OCI-M1 (cell line): ENCODE measurements at regions not wholly inside any gene's neighbourhood (a gene's known extent, or its start where the extent isn't known, plus 50 kb on each side); places are given as distances from the start of the nearest gene placed in this dataset.
"Not testable (repeated sequence)": the region's sequence is repeated elsewhere in the genome, so short reads cannot be mapped to it uniquely, and the experiment has no call there.

Experiments used
- DNase-seq: peaks from one replicate; lab custom pipeline; 2025; lab: John Stamatoyannopoulos, UW

DNA sequence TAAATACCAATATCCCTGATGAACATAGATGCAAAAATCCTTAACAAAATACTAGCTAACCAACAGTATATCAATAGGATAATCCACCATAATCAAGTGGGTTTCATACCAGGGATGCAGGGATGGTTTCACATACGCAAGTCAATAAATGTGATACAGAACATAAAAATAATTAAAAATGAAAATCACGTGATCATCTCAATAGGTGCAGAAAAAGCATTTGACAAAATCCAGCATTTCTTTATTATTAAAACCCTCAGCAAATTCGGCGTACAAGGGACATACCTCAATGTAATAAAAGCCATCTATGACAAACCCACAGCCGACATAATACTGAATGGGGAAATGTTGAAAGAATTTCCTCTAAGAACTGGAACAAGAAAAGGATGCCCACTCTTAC, 793.5 kb downstream of the NR4A2 start:
- not testable (repeated sequence) for DNase-seq

DNA sequence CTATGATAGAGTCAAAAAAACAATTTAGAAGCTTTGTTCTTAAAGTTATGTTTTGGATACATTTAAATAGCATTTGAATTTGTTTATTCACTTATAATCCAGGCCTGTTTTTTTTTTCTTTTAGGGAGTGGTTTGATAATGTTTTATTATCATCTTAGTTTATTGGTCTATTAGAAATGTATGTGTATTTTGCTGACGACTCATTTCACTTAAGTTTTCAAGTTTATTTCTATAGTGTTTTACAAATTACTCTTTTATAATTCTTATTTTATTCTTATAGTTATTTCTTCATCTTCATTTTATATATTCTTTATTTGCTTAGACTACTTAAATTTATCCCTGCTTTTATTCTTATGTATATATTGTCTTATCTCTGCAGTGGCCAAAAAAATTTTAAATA, 804.5 kb downstream of the NR4A2 start:
- no peak for DNase-seq

DNA sequence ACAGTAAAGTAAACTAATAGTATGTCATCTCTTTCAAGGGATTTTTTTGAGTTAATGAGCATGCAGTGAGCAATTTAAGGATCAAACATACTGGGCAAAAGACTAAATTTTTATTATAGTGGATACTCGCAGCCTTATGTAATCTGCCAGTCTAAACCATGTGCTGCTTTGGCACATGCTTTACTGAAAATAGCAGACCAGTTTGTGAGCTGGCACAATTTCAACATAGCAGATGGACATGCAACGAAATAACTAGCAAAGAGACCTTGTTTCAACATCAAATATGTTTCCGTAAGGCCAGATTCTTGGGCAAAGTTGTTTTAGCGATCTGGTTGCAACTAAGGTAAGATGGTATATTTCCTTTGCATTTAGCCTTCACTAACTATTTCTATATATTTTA, 807.3 kb downstream of the NR4A2 start:
- DNase-seq = no peak

DNA sequence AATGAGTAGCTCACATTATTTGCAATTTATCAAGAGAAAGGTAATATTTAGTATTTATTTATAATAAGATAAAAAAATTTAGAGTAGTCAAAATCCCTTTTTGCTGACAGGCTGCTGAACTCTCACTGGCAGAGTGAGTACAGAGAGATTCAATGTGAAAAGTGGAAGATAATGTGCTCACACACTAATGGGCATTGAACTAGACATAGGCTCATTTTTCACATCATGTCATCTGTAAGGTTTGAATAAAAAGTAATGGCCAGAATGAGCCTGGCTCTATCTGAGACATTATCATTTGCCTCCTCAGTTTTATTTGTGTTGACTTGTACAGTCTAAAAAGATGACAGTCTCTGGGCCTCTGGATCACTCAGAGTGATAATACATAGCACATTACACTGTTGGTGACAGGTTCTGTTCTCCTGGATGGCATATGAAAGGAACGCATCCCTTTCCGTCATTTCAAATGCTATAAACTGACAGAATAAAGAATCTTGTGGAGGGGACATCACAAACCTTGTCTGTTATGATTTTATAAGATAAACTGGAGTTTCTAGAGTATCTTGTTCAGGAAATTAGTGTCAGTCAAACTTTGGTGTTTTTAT, 812.9 kb downstream of the NR4A2 start:
- DNase-seq = no peak

DNA sequence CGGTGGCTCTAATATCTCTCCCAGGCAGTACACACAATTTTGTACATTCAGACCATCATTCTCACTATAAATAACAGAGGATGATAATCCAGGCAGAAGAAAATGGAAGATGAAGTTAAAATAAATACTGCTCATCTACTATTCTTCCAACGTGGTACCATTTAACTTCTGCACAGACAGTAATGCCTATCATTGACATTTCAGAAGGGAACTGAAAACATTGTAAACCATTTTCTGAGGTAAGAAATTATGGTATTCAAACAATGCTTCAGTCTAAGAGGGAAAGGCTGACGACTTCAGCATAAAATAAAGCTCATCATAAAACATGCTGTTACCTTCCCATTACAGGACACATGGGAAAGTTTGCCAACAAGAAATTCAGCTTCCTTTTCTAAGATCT, 814.4 kb downstream of the NR4A2 start:
- DNase-seq = no peak

DNA sequence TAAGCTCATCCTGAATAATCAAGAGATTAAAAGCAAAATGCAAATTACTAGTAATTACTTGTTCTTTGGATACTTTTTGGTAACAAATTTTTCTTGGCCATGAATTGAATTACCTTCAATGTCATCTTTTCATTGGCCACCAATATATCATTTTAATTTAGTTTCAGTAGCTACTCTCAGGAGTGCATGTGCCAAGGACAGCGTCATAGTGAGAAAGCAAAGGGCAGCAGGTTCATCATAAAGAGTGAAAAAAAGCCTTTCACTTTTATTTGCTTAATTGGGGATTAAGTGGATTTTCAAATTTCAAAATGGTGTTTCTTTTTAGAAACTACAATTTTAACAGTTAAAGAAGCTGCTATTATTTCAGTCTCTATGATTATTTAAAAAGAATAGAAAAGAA, 815.2 kb downstream of the NR4A2 start:
- DNase-seq = no peak

DNA sequence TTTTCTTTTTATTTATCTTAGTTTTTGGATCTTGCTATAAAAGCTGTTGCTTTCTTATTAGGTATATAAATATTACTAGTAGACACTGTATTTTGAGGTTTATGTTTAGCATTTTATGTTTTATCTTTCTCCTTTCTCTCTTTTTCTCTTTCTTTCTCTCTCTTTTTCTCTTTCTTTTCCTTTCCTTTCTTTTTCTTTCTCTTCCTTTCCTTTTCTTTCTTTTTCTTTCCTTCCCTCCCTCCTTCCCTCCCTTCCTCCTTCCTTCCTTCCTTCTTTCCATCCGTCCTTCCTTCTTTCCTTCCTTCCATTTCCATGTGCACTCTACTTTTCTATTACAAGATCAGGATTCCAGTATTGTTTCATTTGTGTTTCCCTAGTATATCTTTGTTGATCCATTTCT, 814.8 kb downstream of the KCNJ3 start:
- no peak for DNase-seq

DNA sequence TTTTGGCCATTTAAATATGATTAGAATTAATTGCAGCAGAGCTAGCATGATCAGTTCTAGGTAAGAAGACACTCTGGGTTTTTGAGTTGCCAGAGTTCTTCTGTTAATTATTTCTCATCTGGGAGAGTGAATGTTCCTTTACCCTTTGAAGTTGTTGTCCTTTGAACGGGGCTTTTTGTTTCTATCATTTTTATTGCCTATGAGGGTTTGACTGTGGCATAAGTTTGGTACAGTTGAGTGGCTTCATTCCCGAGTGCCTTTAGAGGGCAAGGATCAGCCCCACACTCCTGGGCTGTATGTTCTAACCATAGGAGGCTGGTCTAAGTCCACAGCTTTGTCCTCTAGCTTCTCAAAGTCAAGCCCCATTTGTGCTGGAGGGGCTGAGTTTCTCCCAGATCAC, 804.3 kb downstream of the KCNJ3 start:
- DNase-seq = no peak

DNA sequence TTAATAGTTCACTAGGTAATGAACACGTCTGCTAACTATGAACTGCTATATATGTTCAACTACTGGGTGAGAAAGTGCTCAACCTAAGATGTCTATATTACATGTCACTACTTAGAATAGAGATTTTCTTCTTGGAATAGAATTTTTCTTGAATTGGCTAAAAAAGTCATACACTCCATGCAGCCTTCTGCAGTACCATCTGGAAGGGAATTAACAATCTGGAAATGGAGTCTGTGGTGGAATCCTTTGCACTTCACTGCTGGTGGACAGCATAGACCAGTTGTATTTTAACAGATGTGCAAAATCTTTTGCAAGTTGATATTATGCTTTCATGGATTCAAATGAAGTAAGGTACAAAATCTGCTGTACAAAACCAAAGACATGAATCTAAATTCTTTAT, 799.6 kb downstream of the KCNJ3 start:
- no peak for DNase-seq

DNA sequence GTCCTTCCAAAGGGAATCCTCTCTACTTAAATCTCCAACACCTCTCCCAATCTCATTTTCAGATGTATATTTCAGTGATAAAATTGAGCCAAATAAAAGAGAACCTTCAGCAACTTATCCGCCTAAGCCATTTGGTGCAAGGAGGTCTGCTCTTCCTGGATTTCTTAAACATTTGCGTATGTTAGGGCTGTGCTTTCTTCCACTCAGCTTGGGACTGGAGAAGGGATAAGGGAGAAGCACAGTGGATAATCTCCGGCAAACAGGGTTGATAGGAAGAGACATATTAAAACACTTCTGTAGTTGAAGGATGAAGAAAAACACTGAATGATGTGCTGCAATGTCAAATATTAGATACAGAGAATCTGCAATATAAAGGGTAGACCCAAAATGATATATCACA, 796.2 kb downstream of the KCNJ3 start:
- no peak for DNase-seq

DNA sequence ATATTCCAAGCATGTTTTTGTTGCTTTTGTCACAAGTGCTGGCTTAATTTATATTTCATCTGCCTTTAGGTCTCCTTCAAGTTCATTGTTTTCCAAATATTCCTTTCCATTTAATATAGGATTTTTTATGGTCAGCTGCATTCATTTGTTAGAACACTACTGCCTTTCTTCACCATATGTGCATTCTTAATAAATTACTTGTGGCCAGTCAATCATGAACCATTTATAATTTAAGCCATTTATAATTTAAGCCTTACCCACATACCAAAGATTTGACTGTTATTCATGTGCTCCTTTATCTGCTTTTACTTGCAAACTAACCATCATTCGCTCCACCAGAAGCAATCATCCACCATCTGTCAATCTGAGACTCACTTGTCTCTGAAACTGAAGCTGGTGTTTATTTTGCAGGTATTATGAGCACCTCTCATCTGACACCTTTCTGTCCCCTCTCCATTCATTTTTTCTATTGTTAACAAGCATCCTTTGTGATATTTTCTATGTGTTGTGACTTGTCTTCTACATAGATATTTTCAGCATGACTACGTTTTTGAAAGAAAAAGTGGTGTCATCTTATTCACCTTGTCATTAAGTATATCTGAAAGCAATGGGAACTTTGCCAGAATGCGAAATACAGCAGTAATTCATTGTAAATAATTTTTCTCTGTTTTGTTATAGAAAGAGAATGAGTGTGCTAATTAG, 786.8 kb downstream of the KCNJ3 start:
- DNase-seq = no peak

DNA sequence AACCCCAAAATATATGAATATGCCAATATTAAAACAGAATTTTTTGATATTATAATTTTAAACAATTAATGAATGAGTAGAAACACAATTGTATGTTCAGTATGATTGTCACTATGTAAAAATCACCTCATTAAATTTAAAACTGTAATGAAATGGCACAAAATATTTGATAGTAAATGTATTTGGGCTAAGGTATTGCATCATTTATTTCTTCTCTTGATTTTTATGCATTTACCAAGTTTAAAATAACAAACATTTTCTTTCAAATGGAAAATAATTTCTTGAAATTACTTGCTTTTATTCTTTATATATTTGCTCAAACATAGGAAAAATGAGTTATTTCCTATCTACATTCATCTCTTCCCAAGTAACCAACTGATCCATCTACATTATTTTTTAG, 782.6 kb downstream of the KCNJ3 start:
- no peak for DNase-seq

DNA sequence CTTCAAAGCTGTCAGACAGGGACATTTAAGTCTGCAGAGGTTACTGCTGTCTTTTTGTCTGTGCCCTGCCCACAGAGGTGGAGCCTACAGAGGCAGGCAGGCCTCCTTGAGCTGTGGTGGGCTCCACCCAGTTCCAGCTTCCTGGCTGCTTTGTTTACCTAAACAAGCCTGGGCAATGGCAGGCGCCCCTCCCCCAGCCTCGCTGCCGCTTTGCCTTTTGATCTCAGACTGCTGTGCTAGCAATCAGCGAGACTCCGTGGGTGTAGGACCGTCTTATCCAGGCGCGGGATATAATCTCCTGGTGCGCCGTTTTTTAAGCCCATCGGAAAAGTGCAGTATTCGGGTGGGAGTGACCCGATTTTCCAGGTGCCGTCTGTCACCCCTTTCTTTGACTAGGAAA, 773.5 kb downstream of the KCNJ3 start:
- DNase-seq = not testable (repeated sequence)

DNA sequence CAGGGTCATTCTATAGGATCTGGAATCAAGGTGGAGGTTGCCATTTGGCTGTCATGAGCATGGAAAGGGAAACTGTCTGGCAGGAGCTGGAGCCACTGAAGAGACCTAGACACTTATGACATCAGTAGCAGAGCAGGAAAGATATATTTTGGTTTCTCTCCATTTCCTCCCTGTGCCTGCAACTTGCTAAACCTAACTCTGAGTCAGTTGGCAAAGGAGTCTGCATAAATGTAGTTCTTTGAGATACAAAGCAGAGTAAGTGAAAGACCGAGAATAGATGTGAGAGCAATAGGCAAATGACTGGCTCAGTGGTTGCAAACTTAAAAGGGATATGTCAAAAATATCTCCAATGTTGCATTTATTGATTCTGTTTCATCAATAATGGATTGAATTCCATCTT, 757.7 kb downstream of the KCNJ3 start:
- no peak for DNase-seq

DNA sequence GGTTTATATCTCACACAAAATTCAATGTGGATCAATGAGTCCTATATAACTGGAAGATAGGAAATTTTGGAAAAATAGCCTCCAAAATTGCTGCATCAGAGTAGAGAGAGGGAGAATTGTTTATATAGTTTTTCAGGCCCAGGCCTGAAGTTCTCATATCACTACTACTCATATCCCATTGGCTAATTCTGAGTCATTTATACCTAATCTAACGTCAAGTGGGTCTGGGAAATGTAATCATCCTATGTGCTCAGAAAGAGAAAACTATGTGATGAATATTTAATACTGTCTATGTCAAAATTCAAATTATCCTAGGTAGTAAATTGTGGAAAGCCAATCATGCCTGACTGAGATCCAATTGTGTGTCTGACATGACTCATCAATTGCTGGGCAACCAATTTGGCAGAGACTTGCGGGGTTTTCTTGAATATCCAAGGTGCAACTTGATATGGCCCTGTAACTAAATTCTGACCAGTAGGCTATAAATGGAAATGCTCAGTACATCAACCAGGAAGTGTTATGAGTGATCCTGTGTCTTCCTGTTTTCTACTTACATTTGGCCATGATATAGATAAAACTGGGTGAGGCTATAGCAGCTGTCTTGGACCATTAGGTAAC, 744.4 kb downstream of the KCNJ3 start:
- peak; percentile 32 for DNase-seq

DNA sequence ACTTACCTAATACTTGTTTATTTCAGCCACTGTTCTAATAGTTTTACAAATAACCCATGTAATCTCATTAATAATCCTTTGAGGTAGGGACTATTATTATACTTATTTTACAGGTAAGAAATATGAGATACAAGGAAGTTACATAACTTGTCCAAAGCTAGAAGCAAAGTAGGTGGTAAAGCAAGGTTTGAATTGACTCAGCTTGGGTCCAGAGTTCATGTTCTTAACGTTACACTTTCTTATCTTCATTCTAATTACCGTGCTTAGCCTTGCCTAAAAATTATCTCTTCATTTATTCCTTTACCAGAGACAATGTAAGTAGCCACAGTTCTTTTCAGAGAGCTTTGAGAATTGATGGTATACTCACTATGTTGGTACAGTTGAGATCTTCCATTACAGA, 743.6 kb downstream of the KCNJ3 start:
- no peak for DNase-seq

DNA sequence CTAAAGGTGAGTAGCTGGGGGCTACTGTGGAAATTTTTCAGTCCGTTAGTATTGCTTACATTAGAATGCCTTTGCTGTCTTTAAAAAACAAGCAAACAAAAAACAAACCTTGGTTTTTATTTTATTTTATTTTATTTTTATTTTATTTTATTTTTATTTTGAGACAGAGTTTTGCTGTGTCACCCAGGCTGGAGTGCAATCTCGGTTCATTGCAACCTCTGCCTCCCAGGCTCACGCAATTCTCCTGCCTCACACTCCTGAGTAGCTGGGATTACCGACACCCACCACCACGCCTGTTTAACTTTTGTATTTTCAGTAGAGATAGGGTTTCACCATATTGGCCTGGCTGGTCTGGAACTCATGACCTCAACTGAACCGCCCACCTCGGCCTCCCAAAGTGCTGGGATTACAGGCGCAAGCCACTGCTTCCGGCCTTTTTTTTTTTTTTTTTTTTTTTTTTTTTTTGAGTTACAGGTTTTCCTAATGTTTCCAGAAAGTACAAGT, 732.6 kb downstream of the KCNJ3 start:
- no peak for DNase-seq

DNA sequence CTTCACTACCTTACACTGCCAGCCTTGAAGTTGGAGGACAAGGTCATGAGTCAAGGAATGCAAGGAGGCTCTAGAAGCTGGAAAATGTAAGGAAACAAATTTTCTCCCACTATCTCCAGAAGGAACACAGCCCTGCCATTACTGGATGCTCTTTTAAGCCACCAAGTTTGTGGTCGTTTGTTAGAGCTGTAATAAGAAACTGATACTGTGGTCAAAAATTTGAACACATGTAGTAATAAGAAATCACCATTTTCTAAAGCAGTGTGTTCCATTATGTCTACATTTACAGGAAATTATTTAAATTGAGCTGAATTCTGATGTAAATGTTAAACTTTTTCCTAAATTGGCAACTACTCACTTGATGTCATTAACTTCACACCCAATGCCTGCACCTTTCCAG, 729.0 kb downstream of the KCNJ3 start:
- no peak for DNase-seq

DNA sequence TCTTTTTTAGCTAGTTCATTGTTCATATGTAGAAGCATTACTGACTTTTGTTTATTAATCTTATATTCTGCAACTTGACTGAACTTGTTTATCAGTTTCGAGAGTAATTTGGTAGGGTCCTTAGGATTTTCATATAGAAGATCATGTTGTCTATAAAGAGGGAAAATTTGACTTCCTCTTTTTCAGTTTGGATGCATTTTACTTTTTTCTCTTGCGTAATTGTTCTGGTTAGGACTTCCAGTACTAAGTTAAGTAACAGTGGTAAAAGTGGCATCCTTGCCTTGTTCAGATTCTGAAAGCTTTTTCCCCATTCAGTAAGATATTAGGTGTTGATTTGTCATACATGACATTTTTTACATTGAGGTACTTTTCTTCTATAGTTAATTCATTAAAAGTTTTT, 726.0 kb downstream of the KCNJ3 start:
- DNase-seq = peak; percentile 68

DNA sequence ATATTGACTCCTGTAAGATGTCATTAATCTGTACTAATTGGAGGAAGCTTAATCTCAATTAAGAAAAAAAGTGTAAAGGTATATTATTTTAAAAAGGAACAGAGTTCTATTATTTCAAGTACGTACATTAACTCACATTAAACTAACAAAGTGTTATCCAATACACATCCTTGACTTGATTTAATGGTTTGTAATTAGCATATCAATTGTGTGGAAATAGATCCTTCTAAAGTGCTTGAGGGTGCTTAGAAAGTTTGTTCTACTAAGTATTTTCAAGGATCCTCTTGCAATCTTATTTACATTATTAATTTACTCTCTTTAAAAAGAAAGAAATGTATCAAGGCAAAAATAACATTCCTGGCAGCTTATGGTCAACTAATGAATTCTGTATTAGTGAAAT, 720.3 kb downstream of the KCNJ3 start:
- no peak for DNase-seq

DNA sequence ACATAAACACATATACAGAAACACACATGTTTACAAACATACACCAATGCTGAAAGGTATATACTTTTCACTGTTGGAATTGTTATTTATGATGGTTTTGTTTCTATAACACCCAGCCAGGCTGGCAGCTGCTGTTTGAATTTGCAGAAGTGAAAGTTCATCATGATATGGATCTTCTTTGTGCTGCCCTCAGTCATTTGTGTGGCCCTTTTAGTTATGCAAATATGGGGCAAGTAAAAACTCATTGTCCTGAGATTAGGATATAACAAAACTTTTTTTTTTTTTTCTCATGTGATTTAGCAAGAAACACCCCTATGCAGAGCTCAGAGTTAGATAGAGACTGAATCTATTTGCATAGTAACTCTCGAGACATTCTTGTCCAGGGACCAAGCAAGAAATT, 714.1 kb downstream of the KCNJ3 start:
- peak; percentile 25 for DNase-seq

DNA sequence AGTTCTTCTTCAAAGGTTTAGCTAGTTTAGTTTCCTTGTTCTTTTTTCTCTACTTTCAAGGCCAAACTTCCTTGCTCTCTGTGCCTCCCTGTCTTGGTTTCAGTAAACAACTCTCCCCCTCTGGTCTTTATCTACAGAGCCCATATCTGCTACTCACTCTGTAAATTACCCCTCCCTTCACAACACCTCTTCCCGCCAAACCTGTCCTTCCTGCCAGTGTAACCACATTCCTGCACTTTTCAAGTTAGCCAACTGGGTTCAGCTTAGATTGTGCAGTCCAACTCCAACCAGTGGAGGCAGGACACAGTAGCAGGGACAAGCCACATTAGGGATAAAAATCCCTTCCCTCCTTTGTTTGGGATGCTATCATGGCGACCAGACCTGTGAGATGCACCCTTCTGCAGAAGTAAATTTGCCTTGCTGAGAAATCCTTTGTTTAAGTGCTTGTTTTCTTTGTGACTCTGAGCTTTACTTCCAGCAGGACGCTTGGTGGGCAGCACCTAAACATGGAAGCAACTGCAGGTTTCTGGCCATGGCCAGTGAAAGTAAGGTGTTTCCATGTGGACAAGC, 706.0 kb downstream of the KCNJ3 start:
- no peak for DNase-seq

DNA sequence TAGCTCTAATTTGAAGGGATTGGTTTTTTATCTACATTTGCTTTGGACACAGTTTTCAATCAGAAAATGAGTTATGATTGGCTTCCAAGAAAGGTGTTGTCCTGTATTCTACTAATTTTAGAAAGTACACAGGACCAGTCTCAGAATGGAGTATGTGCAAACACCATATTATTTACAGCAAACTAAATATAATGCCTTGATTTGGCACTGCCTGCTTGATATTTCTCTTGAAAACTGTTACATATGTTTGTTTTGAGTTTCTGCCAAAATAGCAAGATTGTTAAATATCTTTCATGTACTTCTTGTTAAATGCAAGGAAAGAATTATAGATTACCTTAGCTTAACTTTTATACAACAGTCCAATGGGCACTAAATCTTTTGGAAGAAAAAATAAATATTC, 694.9 kb downstream of the KCNJ3 start:
- no peak for DNase-seq
